ENCODE measurements at regions not wholly inside any gene's neighbourhood (a gene's known extent, or its start where the extent isn't known, plus 50 kb on each side); places are given as distances from the start of the nearest gene placed in this dataset.

GRCh38 chr3:177968891-177969290 lies 567.3 kb upstream of the KCNMB2 start:
- no peaks in the 10 kb centered on the region for H3K9me1 ChIP-seq (replicated peaks; ENCODE audit: control insufficient read depth, extremely low read depth, insufficient read depth, low read length)
- H4K20me1 ChIP-seq (replicated peaks; ENCODE audit: control insufficient read depth, extremely low read depth, insufficient read depth, low read length) = no peaks in the 10 kb centered on the region
- no peak overlapping the region for H3K4me2 ChIP-seq (ENCODE audit: insufficient read depth, low read length)
- dilution Hi-C loops (cut with MboI; ENCODE audit: extremely low pct_ligation_motif_present, low sequenced_read_pairs) = no loop called here
- peaks cover 5% of the 10 kb centered on the region for H3K4me1 ChIP-seq (ENCODE audit: control insufficient read depth, extremely low read depth, insufficient read depth, low read length)
- no peaks in the 10 kb centered on the region for H3K27me3 ChIP-seq (ENCODE audit: control insufficient read depth in 2 of 2, insufficient read depth in 2 of 2, low read length in 2 of 2)
- ChIA-PET CTCF (no interaction called here), POLR2A (no interaction called here)
- intact Hi-C loops (cut with micrococcal nuclease) = no loop called here
- no peak for FAIRE-seq
- H3K4me3 ChIP-seq (replicated peaks in 1 of 3; ENCODE audit: insufficient read depth in 1 of 3, low read depth in 1 of 3, low read length in 3 of 3) = no peak overlapping the region
- no peaks in the 10 kb centered on the region for H3K9me3 ChIP-seq (replicated peaks; ENCODE audit: control insufficient read depth, insufficient read depth, low read length)
- no peak overlapping the region for H3K9ac ChIP-seq (replicated peaks; ENCODE audit: extremely low read depth, insufficient read depth, low read length)
- H2AFZ ChIP-seq (ENCODE audit: low read depth, low read length) = no peak overlapping the region
- BruUV-seq (replicated peaks) = no TSS peak
- H3K79me2 ChIP-seq (ENCODE audit: control insufficient read depth, insufficient read depth, low read length) = no peaks in the 10 kb centered on the region
- no peak for TF ChIP-seq MYC (IDR thresholded peaks at IDR 0.05; ENCODE audit: low read depth, low read length)
- TF ChIP-seq FOS (IDR thresholded peaks at IDR 0.05; ENCODE audit: borderline replicate concordance, insufficient read depth, low read length) = no peak
- no peak for TF ChIP-seq JUN (IDR thresholded peaks at IDR 0.05; ENCODE audit: borderline replicate concordance, insufficient read depth, insufficient read length, low read depth)
- no peak for TF ChIP-seq GATA2 (IDR thresholded peaks at IDR 0.05; ENCODE audit: insufficient read depth, insufficient read length, low read depth, low read length)
- no peak for TF ChIP-seq MAX (IDR thresholded peaks at IDR 0.05; ENCODE audit: insufficient read depth, insufficient read length)
- TF ChIP-seq POLR2A (IDR thresholded peaks at IDR 0.05; ENCODE audit: low read depth, low read length) = no peak
- no peak for TF ChIP-seq CTCF (IDR thresholded peaks at IDR 0.05; ENCODE audit: extremely low read depth in 1 of 2, insufficient read depth in 1 of 2, low read depth in 1 of 2, low read length in 2 of 2)
- TF ChIP-seq EZH2 (IDR thresholded peaks at IDR 0.05; ENCODE audit: borderline replicate concordance, low read depth, low read length, severe bottlenecking) = no peak
- no peak for TF ChIP-seq POLR2AphosphoS5 (IDR thresholded peaks at IDR 0.05; ENCODE audit: insufficient read depth, low read depth, low read length)
- no peak overlapping the region for H3K27ac ChIP-seq (ENCODE audit: insufficient read depth, low read depth, low read length)
- DNase-seq (ENCODE audit: low read depth, low spot score) = no peak
- H3K36me3 ChIP-seq (ENCODE audit: control insufficient read depth in 2 of 2, extremely low read depth in 1 of 2, insufficient read depth in 2 of 2, low read length in 2 of 2) = no peaks in the 10 kb centered on the region
